Right renal cortex interstitium (tissue), 3 donors: ENCODE measurements at regions not wholly inside any gene's neighbourhood (a gene's known extent, or its start where the extent isn't known, plus 50 kb on each side); places are given as distances from the start of the nearest gene placed in this dataset.

Experiments
- DNase-seq, 3 donors: peaks; one replicate each; pipeline ENCODE4 v3.0.0-alpha.2; 2013; ENCODE audit warnings: low read depth in 3 of 3, low spot score in 2 of 3

- DNase-seq = no peak
These were observed 296.2 kb downstream of the TCERG1L start for GRCh38 chr10:131015271-131015670.

DNA sequence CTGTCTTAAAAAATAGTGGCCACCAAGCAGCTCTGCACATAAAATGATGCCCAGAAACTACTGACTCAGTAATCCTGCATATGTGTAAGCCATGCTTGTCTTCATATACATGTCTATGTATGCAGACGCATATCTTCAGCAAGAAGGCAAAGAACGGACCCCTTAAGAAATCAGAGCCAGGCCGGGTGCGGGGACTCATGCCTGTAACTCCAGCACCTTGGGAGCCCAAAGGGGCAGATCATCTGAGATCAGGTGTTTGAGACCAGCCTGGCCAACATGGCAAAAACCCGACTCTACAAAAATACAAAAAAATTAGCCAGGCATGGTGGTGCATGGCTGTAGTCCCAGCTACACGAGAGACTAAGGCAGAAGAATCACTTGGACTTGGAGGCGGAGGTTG, 295.0 kb downstream of the TCERG1L start:
- no peak for DNase-seq

GRCh38 chr10:131017566-131018285, 293.8 kb downstream of the TCERG1L start:
- no peak for DNase-seq

DNA sequence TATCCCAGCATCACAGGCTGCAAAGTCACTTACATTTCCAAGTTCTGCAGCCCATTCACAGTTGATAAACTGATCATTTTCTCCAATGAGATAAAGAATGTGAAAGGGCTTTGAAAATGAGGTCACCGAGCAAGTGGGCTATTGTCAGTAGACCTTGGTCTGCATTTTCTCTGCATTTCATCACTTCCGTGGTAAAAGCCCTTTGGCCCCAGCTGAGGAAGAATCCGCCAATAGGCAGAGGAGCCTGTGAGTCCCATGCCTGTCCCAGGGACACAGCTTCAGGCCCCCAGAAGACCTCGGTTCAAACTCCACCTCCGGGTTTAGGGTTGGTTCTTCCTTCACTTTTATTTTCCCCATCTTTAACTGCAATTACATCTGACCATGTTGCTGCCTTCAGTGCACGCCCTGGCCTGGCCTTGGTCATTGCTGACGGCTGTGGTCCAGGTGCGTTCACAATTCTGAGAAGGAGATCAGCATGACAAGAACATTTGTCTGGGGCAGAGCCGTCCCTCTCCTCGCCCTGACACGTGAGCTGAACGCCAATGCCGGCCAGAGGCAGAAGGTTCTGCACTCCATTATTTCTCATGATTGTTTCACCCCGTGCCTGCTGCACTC, 292.5 kb downstream of the TCERG1L start:
- DNase-seq = no peak

DNA sequence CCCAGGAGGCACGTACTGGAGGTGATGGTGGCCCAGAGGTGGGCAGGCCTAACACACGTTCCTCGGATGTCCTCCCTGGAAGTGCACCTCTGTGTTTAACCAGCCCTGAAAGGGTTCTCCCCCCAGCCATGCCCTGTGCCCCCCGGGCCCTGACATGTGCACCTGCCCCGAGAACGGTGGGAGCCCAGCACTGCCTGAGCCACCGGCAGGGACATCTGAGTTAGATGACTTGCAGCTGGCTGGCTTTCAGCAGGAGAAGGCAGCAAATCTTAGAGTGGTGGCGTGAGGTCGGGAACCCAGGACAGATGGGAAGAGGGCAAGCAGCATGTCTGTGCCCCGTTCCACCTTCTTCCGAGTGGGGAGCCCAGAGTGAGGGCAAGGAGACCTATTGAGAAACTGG, 291.8 kb downstream of the TCERG1L start:
- no peak for DNase-seq

- DNase-seq = no peak
These were observed 290.7 kb downstream of the TCERG1L start for GRCh38 chr10:131020775-131021174.

- no peak for DNase-seq
These were observed 290.1 kb downstream of the TCERG1L start for GRCh38 chr10:131021246-131021895.

- no peak for DNase-seq
These were observed 289.6 kb downstream of the TCERG1L start for GRCh38 chr10:131021969-131022368.

- DNase-seq = no peak
These were observed 289.2 kb downstream of the TCERG1L start for GRCh38 chr10:131022369-131022768.

- no peak for DNase-seq
These were observed 288.5 kb downstream of the TCERG1L start for GRCh38 chr10:131022981-131023380.

DNA sequence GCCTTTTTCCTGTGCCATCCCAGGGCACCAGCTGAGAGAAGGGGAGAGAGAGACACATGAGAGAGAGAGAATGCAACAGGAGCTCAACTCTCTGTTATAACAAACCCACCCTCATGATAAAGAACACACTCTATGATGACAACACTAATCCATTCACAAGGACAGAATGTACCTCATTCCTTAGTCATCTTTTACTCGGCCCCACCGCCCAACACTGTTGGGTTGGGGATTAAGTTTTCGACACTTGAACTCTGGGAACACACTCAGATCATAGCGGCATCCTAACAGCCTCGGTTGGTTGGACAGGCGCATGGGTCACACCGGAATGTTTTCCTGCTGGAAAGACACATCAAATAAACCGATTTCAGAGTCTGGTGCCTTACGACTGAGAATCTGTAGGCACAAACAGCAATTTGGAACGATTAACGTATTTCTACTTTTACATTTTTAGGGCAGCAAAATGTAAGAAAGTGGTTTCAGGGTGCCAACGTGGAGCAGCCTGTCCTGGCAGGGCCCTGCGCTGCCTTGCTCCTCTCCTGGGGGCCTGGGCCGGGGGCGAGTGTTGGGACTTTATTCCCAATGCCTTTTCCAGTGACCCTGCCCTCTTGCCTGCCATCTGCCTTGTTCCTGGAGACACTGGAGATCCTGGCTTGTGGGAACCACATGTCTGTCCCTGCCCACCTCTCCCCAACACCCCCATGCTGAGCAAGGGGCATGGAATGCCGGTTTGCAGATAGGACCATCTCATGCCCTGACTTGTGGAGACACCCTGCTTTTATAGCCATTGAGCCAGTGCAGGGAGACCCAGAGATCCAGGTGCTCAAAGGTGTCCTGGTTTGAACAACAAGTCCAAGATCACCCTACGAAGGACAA, 287.0 kb downstream of the TCERG1L start:
- DNase-seq = no peak

GRCh38 chr10:131025333-131025732, 286.2 kb downstream of the TCERG1L start:
- no peak for DNase-seq

- no peak for DNase-seq
These were observed 284.3 kb downstream of the TCERG1L start for GRCh38 chr10:131027256-131027655.

DNA sequence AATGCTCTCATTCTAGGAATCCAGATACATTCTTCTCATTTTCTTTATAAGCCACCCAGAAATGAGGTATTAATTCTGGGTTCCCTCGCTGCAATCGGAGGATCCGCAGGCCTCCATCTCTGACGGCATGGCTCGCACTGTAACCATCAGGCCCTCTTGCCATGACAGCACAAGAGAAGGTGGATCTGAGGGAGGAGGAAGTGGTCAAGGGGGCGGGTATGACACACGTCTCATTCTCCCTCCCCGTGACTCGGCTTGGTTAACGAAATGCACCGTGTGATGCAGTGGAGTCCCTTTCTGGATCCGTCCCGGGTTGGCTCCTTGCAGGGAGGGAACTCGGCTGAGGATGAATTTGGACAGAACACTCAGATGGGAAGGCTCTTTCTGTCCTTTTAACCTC, 280.2 kb downstream of the TCERG1L start:
- DNase-seq = no peak

GRCh38 chr10:131032329-131033165, 279.0 kb downstream of the TCERG1L start:
- no peak for DNase-seq

GRCh38 chr10:131033166-131034085, 278.1 kb downstream of the TCERG1L start:
- no peak for DNase-seq

DNA sequence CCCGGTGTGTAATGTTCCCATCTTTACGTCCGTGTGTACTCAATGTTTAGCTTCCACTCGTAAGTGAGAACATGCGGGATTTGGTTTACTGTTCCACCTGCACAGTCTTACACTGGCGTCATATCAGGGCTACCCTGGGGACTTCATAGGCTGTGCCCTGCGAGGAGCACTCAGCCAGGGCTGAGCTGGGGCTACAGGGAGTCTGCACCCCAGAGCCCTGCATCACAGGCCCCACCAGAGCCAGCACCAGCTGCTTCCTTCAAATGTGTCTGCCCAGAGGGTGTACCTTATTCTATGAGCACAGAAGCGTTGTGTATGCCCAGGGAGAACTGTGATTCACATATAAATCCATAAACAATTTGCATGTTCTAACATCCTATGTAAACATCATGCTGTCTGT, 277.1 kb downstream of the TCERG1L start:
- DNase-seq = no peak

DNA sequence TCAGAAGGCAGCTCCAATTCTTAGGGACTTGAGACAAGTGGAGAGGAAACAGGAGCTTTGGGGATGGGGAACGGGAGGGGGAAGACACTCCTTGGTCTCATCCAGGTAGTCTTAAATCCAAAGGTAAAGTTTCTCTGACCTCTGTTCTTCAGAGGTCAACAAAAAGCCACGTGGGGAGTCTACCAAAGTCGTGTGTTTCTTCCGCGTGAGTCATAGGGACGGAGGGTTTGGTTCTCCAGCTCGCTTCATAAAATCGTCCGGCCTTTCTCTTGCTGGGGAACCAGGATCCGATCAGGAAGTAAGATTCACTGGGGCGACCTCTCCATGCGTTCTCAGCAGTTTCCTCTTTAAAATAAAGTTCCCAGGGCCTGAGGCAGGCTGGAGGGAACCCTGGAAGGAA, 275.7 kb downstream of the TCERG1L start:
- DNase-seq = no peak

GRCh38 chr10:131038056-131038455, 273.5 kb downstream of the TCERG1L start:
- DNase-seq = no peak
